ENCODE measurements at regions not wholly inside any gene's neighbourhood (a gene's known extent, or its start where the extent isn't known, plus 50 kb on each side); places are given as distances from the start of the nearest gene placed in this dataset.

DNA sequence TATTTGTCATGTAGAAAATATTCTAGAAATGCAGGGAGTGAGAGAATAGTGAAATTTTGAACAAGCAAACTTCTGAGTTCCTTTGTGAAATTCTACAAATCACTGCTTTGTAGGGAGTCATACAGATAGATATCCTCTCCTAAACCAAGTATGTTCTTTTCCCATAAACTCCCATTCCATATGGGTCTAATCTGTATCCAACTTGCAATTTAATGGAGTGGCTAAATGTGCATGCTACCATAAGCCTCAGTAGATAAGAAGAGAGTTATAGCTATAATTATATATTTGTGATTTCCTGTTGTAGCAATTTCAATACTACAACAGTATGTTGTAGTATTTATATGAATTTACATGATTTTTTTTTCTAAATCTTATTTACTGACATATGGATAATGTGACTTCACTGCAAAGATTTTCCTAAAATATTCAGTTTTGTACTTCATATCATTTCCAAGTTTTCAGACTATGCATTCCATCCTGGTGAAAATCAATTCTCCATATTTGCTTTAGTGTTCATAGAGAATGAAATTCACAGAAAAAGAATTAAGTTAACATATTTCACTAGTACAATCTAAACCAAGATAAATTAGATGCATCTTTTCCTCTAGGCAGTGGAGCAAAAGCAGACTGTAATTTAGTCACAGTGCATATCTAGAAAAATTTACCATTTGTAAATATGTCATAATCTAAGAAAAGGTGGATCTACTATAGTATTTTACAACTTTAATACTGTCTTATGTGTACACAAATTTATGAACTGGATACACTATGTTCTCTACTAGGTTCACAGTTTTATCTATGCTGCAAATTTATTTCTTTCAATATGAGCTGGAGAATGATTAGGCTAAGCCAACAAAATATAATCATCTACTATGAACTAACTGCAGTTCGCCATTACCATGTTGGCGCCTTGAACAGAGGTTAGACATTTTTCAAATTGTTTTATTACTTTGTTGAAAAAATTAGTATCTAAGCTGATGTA, 372.9 kb upstream of the NDST3 start:
- no peak for DNase-seq (ENCODE audit: insufficient read length, low spot score)
- FAIRE-seq = no peak
- TF ChIP-seq POLR2A (IDR thresholded peaks at IDR 0.05; ENCODE audit: low read depth, low read length) (no peak), PAX5 (IDR thresholded peaks at IDR 0.05; ENCODE audit: insufficient read depth, low read length, severe bottlenecking) (no peak), POU2F2 (IDR thresholded peaks at IDR 0.05; ENCODE audit: low read depth, low read length) (no peak), POLR2AphosphoS5 (IDR thresholded peaks at IDR 0.05; ENCODE audit: low read depth, low read length) (no peak), TAF1 (IDR thresholded peaks at IDR 0.05; ENCODE audit: low read depth, low read length) (no peak)

DNA sequence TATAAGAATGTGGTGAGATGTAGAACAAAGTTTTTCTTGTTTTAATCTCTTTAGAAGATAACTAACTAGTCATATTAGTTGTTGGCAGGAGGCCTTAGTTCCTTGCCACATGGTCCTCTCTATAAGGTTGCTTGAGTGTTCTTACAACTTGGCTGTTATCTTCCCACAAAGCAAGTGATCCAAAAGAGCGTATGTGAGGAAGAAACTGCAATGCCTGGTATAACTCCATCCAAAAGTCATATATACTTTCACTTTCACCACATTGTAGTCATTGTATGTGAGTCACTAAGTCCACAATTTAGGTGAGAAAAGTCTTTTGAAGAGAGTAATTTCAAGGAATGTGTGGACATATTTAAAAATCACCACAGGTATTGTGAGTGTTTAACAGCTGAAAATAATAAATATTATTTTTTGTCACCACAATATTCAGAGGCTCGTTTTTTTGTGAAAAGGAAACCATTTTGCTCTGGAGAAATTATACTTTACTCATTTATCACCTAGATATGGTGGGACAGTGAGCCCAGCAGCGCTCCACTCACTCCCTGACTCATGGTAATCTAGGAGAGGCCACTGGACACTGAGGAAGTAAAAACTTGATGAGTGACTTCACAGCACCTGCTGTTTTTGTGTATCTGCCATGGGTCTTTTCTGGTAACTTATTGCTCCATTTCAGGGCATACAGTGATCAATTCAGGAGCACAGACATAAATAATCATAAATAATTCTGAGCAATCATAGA, 369.4 kb upstream of the NDST3 start:
- no peak for FAIRE-seq
- TF ChIP-seq SPI1 (IDR thresholded peaks at IDR 0.05; ENCODE audit: low read depth, low read length) = no peak
- TF ChIP-seq POLR2AphosphoS5 (IDR thresholded peaks at IDR 0.05; ENCODE audit: low read depth, low read length) = no peak
- no peak for TF ChIP-seq PAX5 (IDR thresholded peaks at IDR 0.05; ENCODE audit: insufficient read depth, low read length, severe bottlenecking)
- no peak for TF ChIP-seq TAF1 (IDR thresholded peaks at IDR 0.05; ENCODE audit: low read depth, low read length)
- TF ChIP-seq POU2F2 (IDR thresholded peaks at IDR 0.05; ENCODE audit: low read depth, low read length) = no peak
- no peak for TF ChIP-seq POLR2A (IDR thresholded peaks at IDR 0.05; ENCODE audit: low read depth, low read length)
- no peak for DNase-seq (ENCODE audit: insufficient read length, low spot score)

DNA sequence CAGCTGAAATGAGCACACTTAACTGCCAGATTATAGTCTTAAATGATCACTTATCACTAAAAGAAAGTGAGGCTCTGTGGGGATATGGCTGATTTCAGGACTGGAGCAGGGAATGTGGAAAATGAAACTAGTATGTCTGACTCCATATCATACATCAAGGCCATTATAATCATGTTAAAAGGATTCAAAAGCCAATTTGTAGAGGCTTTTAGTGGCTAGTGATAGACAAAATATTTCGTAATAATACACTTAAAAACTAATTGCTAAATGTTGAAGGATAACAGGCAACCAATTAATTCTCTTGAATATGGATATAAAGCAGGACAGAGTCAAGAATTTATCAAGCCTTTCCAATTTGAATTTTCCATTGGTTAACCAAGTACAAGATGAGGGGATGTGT, 358.1 kb upstream of the NDST3 start:
- DNase-seq (ENCODE audit: insufficient read length, low spot score) (no peak), FAIRE-seq (no peak)
- TF ChIP-seq PAX5 (IDR thresholded peaks at IDR 0.05; ENCODE audit: insufficient read depth, low read length, severe bottlenecking) (no peak), POLR2AphosphoS5 (IDR thresholded peaks at IDR 0.05; ENCODE audit: low read depth, low read length) (no peak), TAF1 (IDR thresholded peaks at IDR 0.05; ENCODE audit: low read depth, low read length) (no peak), POU2F2 (IDR thresholded peaks at IDR 0.05; ENCODE audit: low read depth, low read length) (no peak), SPI1 (IDR thresholded peaks at IDR 0.05; ENCODE audit: low read depth, low read length) (no peak), POLR2A (IDR thresholded peaks at IDR 0.05; ENCODE audit: low read depth, low read length) (no peak)

DNA sequence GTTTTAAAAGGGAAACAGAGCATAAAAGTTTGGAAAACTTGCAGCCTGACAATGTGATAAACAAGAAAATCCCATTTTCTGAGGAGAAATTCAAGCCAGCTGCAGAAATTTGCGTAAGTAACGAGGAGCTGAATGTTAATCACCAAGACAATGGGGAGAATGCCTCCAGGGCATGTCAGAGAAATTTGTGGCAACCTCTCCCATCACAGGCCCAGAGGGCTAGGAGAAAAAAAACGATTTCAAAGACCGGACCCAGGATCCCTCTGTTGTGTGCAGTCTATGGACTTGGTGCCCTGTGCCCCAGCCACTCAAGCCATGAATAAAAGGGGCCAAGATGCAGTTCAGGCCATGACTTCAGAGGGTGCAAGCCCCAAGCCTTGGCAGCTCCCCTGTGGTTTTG, 355.4 kb upstream of the NDST3 start:
- no peak for TF ChIP-seq PAX5 (IDR thresholded peaks at IDR 0.05; ENCODE audit: insufficient read depth, low read length, severe bottlenecking)
- TF ChIP-seq POLR2AphosphoS5 (IDR thresholded peaks at IDR 0.05; ENCODE audit: low read depth, low read length) = no peak
- TF ChIP-seq TAF1 (IDR thresholded peaks at IDR 0.05; ENCODE audit: low read depth, low read length) = no peak
- TF ChIP-seq SPI1 (IDR thresholded peaks at IDR 0.05; ENCODE audit: low read depth, low read length) = no peak
- no peak for TF ChIP-seq POLR2A (IDR thresholded peaks at IDR 0.05; ENCODE audit: low read depth, low read length)
- no peak for TF ChIP-seq POU2F2 (IDR thresholded peaks at IDR 0.05; ENCODE audit: low read depth, low read length)

DNA sequence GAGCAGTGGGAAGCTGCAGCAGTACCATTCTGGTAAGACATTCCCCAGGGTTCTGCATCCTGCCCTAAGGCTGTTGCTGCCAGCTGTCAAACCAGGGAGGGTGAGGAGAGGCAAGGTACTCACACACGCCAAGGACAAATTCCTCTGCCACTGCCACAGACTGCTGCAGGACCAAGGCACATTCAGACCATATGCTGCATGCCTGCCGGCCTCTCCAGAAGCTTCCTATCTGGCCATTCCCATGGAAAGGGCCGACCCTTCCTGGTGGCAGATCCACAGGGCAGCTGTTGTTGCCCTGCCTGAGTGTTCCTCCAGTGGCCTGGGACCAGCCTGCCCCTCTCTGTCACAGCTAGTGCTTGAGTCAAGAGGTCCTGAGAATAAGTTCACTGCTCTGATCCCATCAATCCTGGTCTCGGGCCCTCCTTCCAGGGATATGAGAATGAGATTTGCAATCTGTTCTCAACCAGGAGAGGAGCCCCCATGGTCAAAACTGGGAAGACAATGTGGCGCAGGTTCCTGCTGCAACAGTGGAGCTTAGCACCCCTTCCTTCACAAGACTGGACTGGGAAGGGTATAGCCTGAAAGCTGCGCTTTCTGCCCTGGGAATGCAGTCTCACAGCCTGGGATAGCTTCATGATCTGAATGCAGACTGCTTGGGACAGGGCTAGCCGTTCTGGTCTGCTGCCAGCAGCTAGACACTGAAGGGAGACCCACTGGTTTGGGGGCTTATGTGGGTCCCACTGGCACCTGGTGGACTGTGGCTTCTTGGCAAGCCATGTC, 342.5 kb upstream of the NDST3 start:
- no peak for FAIRE-seq

More for the DNA sequence above, 355.4 kb upstream of the NDST3 start:
- DNase-seq (ENCODE audit: insufficient read length, low spot score) (no peak), FAIRE-seq (no peak)

DNA sequence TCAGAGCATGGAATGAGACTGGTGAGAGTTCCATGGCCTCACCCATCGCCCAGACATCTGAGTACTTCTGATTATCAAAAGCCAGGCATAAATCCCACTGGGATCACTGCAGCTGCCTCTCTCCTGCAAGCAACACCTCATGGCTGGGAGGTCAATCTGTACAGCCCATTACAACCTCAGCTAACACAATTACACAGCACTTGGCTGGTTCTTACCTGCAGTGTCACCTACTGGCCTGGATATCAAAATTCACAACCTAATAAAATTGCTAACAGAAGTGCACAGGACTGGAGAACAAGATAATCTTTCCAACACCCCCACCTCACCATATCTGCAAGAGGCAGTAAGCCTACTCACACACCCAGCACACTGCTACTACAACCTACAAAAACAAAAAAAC, 341.7 kb upstream of the NDST3 start:
- FAIRE-seq (no peak), DNase-seq (ENCODE audit: insufficient read length, low spot score) (no peak)
- no peak for TF ChIP-seq POLR2AphosphoS5 (IDR thresholded peaks at IDR 0.05; ENCODE audit: low read depth, low read length)

More for the DNA sequence above, 342.5 kb upstream of the NDST3 start:
- DNase-seq (ENCODE audit: insufficient read length, low spot score) = no peak
- no peak for TF ChIP-seq PAX5 (IDR thresholded peaks at IDR 0.05; ENCODE audit: insufficient read depth, low read length, severe bottlenecking)
- TF ChIP-seq POLR2A (IDR thresholded peaks at IDR 0.05; ENCODE audit: low read depth, low read length) = no peak
- no peak for TF ChIP-seq SPI1 (IDR thresholded peaks at IDR 0.05; ENCODE audit: low read depth, low read length)
- no peak for TF ChIP-seq POLR2AphosphoS5 (IDR thresholded peaks at IDR 0.05; ENCODE audit: low read depth, low read length)
- no peak for TF ChIP-seq POU2F2 (IDR thresholded peaks at IDR 0.05; ENCODE audit: low read depth, low read length)
- TF ChIP-seq TAF1 (IDR thresholded peaks at IDR 0.05; ENCODE audit: low read depth, low read length) = no peak

DNA sequence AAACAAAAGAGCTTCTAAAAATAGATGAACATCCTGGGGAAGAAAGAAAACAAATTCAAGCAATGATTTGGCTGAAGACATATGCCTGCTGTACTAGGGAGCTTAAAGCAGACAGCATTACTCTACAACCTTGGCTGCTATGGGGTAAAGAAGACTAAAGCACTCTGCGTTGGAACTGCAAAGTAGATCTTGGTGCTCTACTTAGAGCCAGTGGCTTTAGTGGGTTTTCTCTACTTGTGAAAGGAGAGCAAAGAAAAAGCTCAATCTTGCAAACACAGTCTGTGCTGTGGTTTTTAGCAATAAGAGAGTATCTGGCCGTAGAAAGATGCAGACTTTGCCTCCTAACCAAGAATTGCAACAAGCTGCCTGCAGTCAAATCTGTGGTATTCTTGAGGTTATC, 334.7 kb upstream of the NDST3 start:
- DNase-seq (ENCODE audit: insufficient read length, low spot score) = no peak
- FAIRE-seq = no peak
- no peak for TF ChIP-seq PAX5 (IDR thresholded peaks at IDR 0.05; ENCODE audit: insufficient read depth, low read length, severe bottlenecking)
- no peak for TF ChIP-seq TAF1 (IDR thresholded peaks at IDR 0.05; ENCODE audit: low read depth, low read length)
- no peak for TF ChIP-seq POU2F2 (IDR thresholded peaks at IDR 0.05; ENCODE audit: low read depth, low read length)
- TF ChIP-seq POLR2A (IDR thresholded peaks at IDR 0.05; ENCODE audit: low read depth, low read length) = no peak
- no peak for TF ChIP-seq SPI1 (IDR thresholded peaks at IDR 0.05; ENCODE audit: low read depth, low read length)
- no peak for TF ChIP-seq POLR2AphosphoS5 (IDR thresholded peaks at IDR 0.05; ENCODE audit: low read depth, low read length)

DNA sequence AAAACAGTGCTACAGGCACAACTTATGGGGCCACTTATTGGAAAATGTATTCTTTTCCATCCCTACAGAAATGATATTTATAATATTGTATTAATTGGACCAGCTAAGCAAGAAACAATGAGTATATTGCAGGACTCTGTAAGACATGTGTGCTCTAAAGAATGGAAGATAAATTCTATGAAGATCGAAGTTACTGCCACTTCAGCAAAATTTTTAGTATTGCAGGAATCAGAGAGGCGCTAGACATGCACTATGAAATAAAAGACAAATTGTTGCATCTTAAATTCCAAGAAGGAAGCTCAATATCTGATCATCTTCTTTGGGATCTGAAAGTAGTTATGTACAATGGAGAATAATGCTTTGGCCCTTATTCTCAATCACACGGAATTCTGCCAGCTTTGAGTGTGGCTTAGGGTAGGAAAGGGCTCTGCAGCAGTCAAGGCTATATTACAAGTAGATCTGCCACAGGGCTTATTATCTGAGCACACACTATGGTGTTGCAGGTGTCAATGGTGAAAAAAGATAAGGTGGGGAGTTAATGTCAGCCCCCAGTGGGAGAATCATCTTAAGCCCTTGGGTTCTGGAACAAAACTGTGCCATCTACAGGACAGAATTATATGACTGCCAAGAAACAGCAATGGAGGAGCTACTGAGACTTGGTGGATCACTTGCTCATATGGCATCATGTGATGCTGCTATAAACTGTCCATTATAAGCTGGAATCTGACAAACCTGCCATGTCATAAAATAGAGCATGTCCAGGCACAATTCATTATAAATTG, 334.0 kb upstream of the NDST3 start:
- FAIRE-seq (no peak), DNase-seq (ENCODE audit: insufficient read length, low spot score) (no peak)
- TF ChIP-seq POU2F2 (IDR thresholded peaks at IDR 0.05; ENCODE audit: low read depth, low read length) = no peak
- TF ChIP-seq TAF1 (IDR thresholded peaks at IDR 0.05; ENCODE audit: low read depth, low read length) = no peak
- no peak for TF ChIP-seq SPI1 (IDR thresholded peaks at IDR 0.05; ENCODE audit: low read depth, low read length)
- no peak for TF ChIP-seq POLR2AphosphoS5 (IDR thresholded peaks at IDR 0.05; ENCODE audit: low read depth, low read length)

All from GM12891 (cell line).